WTC11 (cell line): ENCODE measurements at regions not wholly inside any gene's neighbourhood (a gene's known extent, or its start where the extent isn't known, plus 50 kb on each side); places are given as distances from the start of the nearest gene placed in this dataset.

Source experiments
- ATAC-seq: fragments of 200-7000 bp; cut with Tn5 transposase; 2 replicates; pipeline ENCODE4 v1.10.0; 2021; ENCODE audit warnings: mild to moderate bottlenecking, moderate library complexity
- CTCF ChIA-PET: fragments of 300-600 bp; sonication (Branson Sonifier 250); formaldehyde crosslinking; loops from one replicate; lab custom pipeline; 2021; ENCODE audit warnings: antibody characterized with exemption; lab: Charles Lee
- POLR2A ChIA-PET: fragments of 350-600 bp; sonication (Branson Sonifier 250); formaldehyde crosslinking; loops from one replicate; lab custom pipeline; 2021; ENCODE audit warnings: antibody characterized with exemption; lab: Charles Lee
- DNase-seq: peaks from one replicate; pipeline ENCODE4 v3.0.0; 2021; ENCODE audit warnings: low spot score
- H3K27ac Mint-ChIP-seq: 2 replicates; pipeline ENCODE4 v1.8.0; 2021; ENCODE audit warnings: mixed read lengths
- H3K27me3 Mint-ChIP-seq: 2 replicates; pipeline ENCODE4 v1.8.0; 2021; ENCODE audit warnings: low read depth, mild to moderate bottlenecking, moderate library complexity, mixed read lengths
- H3K36me3 Mint-ChIP-seq: 2 replicates; pipeline ENCODE4 v1.8.0; 2021; ENCODE audit warnings: mixed read lengths
- H3K4me1 Mint-ChIP-seq: 2 replicates; pipeline ENCODE4 v1.8.0; 2022; ENCODE audit warnings: mixed read lengths
- H3K4me3 Mint-ChIP-seq: 2 replicates; pipeline ENCODE4 v1.8.0; 2021; ENCODE audit warnings: mild to moderate bottlenecking, moderate library complexity, mixed read lengths
- H3K9me3 Mint-ChIP-seq: 2 replicates; pipeline ENCODE4 v1.8.0; 2021; ENCODE audit warnings: mixed read lengths
- AFF4 ChIP-seq: sonication (generic); formaldehyde crosslinking; IDR thresholded peaks from 2 replicates; pipeline ENCODE4 v1.8.1; 2023; ENCODE audit warnings: mild to moderate bottlenecking, missing genetic modification reagents, borderline replicate concordance
- CREB1 ChIP-seq: sonication (generic); formaldehyde crosslinking; IDR thresholded peaks from 2 replicates; pipeline ENCODE4 v1.8.0; 2023; ENCODE audit warnings: mild to moderate bottlenecking, missing genetic modification reagents
- EMX1 ChIP-seq: fragments of 250-450 bp; sonication (Bioruptor Pico); IDR thresholded peaks from 2 replicates; pipeline ENCODE4 v1.8.0; 2021; ENCODE audit warnings: mild to moderate bottlenecking
- GABPB1 ChIP-seq: sonication (generic); formaldehyde crosslinking; IDR thresholded peaks from 2 replicates; pipeline ENCODE4 v1.8.1; 2023; ENCODE audit warnings: mild to moderate bottlenecking, missing genetic modification reagents
- IRF2 ChIP-seq: sonication (generic); formaldehyde crosslinking; IDR thresholded peaks from 2 replicates; pipeline ENCODE4 v1.8.0; 2022; ENCODE audit warnings: low read depth, missing genetic modification reagents, borderline replicate concordance
- KAT7 ChIP-seq: sonication (generic); formaldehyde crosslinking; IDR thresholded peaks from 2 replicates; pipeline ENCODE4 v1.8.1; 2023; ENCODE audit warnings: missing genetic modification reagents, mild to moderate bottlenecking, borderline replicate concordance
- NFYB ChIP-seq: sonication (generic); formaldehyde crosslinking; conservative IDR thresholded peaks from 2 replicates; pipeline ENCODE4 v1.8.0; 2022; ENCODE audit warnings: low read depth, missing genetic modification reagents
- TEAD1 ChIP-seq: sonication (generic); formaldehyde crosslinking; IDR thresholded peaks from 2 replicates; pipeline ENCODE4 v1.8.0; 2022; ENCODE audit warnings: mild to moderate bottlenecking, missing genetic modification reagents
- TEAD4 ChIP-seq: sonication (generic); formaldehyde crosslinking; IDR thresholded peaks from 2 replicates; pipeline ENCODE4 v1.8.0; 2022; ENCODE audit warnings: mild to moderate bottlenecking, missing genetic modification reagents
- TP53 ChIP-seq: sonication (generic); formaldehyde crosslinking; IDR thresholded peaks from 2 replicates; pipeline ENCODE4 v1.8.1; 2023; ENCODE audit warnings: mild to moderate bottlenecking, missing genetic modification reagents
- ZNF121 ChIP-seq: sonication (generic); formaldehyde crosslinking; IDR thresholded peaks from 2 replicates; pipeline ENCODE4 v1.8.0; 2023; ENCODE audit warnings: missing genetic modification reagents
- ZNF219 ChIP-seq: sonication (generic); formaldehyde crosslinking; IDR thresholded peaks from 2 replicates; pipeline ENCODE4 v1.8.0; 2023; ENCODE audit warnings: missing genetic modification reagents, mild to moderate bottlenecking, borderline replicate concordance
- ZNF232 ChIP-seq: sonication (generic); formaldehyde crosslinking; IDR thresholded peaks from 2 replicates; pipeline ENCODE4 v1.8.0; 2022; ENCODE audit warnings: mild to moderate bottlenecking, missing genetic modification reagents
- ZNF416 ChIP-seq: fragments of 250-450 bp; sonication (Bioruptor Pico); IDR thresholded peaks from 2 replicates; pipeline ENCODE4 v1.9.0; 2021; ENCODE audit warnings: mild to moderate bottlenecking, inconsistent platforms
- ZNF512 ChIP-seq: sonication (generic); formaldehyde crosslinking; IDR thresholded peaks from 2 replicates; pipeline ENCODE4 v1.8.1; 2022; ENCODE audit warnings: missing genetic modification reagents, borderline replicate concordance
- TF ChIP-seq, protein P1 (sequence below): sonication (generic); formaldehyde crosslinking; IDR thresholded peaks from 2 replicates; pipeline ENCODE4 v1.8.1; 2023; ENCODE audit warnings: mild to moderate bottlenecking, moderate library complexity, missing genetic modification reagents
- TF ChIP-seq, protein P2 (sequence below): sonication (generic); formaldehyde crosslinking; IDR thresholded peaks from 2 replicates; pipeline ENCODE4 v1.8.0; 2022; ENCODE audit warnings: mild to moderate bottlenecking, missing genetic modification reagents
- TF ChIP-seq, protein P3 (sequence below): sonication (generic); formaldehyde crosslinking; IDR thresholded peaks from 2 replicates; pipeline ENCODE4 v1.8.1; 2022; ENCODE audit warnings: low read depth, mild to moderate bottlenecking, moderate library complexity, missing genetic modification reagents, borderline replicate concordance
- TF ChIP-seq, protein P4 (sequence below): fragments of 250-450 bp; sonication (Bioruptor Pico); conservative IDR thresholded peaks from 2 replicates; pipeline ENCODE4 v1.9.0; 2021; ENCODE audit warnings: mild to moderate bottlenecking
- TF ChIP-seq, protein P5 (sequence below): sonication (generic); formaldehyde crosslinking; conservative IDR thresholded peaks from 2 replicates; pipeline ENCODE4 v1.8.1; 2022; ENCODE audit warnings: mild to moderate bottlenecking, missing genetic modification reagents

GRCh38 chr11:15687342-15687741 is 572.6 kb downstream of the INSC start:
- DNase-seq, result no peak
- TF ChIP-seq TEAD4, result no peak
- TF ChIP-seq IRF2, result no peak
- TF ChIP-seq AFF4, result no peak
- no peak for TF ChIP-seq NFYB
- TF ChIP-seq CREB1 (CRISPR knock-in tag), result no peak
- TF ChIP-seq EMX1 (CRISPR knock-in tag), result no peak
- no peak for TF ChIP-seq ZNF219 (CRISPR knock-in tag)
- no peak for TF ChIP-seq ZNF416 (CRISPR knock-in tag)
- TF ChIP-seq GABPB1 (CRISPR knock-in tag), result no peak
- H3K27ac Mint-ChIP-seq, result no peak overlapping the region
- ChIA-PET POLR2A (no interaction called here), CTCF (no interaction called here)
- peaks cover 17% of the 10 kb centered on the region for H3K9me3 Mint-ChIP-seq
- H3K27me3 Mint-ChIP-seq, result no peaks in the 10 kb centered on the region
- H3K4me1 Mint-ChIP-seq, result peaks cover 13% of the 10 kb centered on the region
- no peak overlapping the region for H3K4me3 Mint-ChIP-seq
- peaks cover 7% of the 10 kb centered on the region for H3K36me3 Mint-ChIP-seq
- ATAC-seq, result no peak

- CTCF ChIA-PET, result no interaction called here
- ATAC-seq, result no peak
These were observed 573.6 kb downstream of the INSC start for GRCh38 chr11:15688351-15688792.

More at GRCh38 chr11:15688351-15688792, 573.6 kb downstream of the INSC start:
- POLR2A ChIA-PET, result no interaction called here
- H3K36me3 Mint-ChIP-seq, result peaks cover 10% of the 10 kb centered on the region
- H3K9me3 Mint-ChIP-seq, result peaks cover 24% of the 10 kb centered on the region
- H3K27me3 Mint-ChIP-seq, result peaks cover 3% of the 10 kb centered on the region; the same call in 1 of the 2 replicates
- H3K27ac Mint-ChIP-seq, result no peak overlapping the region
- no peak for TF ChIP-seq ZNF416 (CRISPR knock-in tag)
- TF ChIP-seq, protein P1, sequence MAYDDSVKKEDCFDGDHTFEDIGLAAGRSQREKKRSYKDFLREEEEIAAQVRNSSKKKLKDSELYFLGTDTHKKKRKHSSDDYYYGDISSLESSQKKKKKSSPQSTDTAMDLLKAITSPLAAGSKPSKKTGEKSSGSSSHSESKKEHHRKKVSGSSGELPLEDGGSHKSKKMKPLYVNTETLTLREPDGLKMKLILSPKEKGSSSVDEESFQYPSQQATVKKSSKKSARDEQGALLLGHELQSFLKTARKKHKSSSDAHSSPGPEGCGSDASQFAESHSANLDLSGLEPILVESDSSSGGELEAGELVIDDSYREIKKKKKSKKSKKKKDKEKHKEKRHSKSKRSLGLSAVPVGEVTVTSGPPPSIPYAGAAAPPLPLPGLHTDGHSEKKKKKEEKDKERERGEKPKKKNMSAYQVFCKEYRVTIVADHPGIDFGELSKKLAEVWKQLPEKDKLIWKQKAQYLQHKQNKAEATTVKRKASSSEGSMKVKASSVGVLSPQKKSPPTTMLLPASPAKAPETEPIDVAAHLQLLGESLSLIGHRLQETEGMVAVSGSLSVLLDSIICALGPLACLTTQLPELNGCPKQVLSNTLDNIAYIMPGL (CRISPR knock-in tag), result no peak
- TF ChIP-seq ZNF121 (CRISPR knock-in tag), result no peak
- no peak for TF ChIP-seq TP53
- TF ChIP-seq, protein P2, sequence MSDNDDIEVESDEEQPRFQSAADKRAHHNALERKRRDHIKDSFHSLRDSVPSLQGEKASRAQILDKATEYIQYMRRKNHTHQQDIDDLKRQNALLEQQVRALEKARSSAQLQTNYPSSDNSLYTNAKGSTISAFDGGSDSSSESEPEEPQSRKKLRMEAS (CRISPR knock-in tag), result no peak
- no peak for TF ChIP-seq CREB1 (CRISPR knock-in tag)
- TF ChIP-seq, protein P3, sequence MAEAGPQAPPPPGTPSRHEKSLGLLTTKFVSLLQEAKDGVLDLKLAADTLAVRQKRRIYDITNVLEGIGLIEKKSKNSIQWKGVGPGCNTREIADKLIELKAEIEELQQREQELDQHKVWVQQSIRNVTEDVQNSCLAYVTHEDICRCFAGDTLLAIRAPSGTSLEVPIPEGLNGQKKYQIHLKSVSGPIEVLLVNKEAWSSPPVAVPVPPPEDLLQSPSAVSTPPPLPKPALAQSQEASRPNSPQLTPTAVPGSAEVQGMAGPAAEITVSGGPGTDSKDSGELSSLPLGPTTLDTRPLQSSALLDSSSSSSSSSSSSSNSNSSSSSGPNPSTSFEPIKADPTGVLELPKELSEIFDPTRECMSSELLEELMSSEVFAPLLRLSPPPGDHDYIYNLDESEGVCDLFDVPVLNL (CRISPR knock-in tag), result no peak
- TF ChIP-seq, protein P4, sequence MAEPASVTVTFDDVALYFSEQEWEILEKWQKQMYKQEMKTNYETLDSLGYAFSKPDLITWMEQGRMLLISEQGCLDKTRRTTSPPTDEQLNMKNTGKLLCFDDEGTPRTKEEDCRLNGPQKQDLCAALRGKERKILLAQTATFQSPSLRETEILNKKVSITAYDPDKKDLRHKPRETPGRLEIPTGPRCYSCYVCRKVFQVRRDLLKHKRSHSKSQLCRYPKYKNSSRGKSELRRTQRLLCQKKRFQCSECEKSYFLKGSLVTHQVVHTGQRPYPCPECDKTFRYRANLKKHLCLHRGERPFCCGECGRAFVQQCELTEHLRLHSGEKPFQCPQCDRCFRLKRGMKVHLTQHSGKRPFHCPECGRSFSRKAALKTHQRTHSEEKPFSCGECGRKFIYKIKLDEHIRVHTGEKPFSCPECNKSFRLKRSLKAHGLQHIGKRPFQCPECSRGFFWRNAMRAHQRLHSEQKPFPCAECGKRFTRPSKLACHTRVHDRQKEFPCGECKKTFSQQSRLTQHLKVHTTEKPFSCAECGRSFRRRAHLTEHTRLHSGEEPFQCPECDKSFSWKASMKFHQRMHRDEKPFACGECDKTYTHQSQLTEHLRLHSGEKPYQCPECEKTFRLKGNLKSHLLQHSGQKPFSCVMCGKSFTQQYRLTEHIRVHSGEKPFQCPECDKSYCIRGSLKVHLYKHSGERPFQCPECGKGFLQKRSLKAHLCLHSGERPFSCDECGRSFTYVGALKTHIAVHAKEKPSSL (CRISPR knock-in tag), result no peak
- TF ChIP-seq ZNF232 (CRISPR knock-in tag), result no peak
- TF ChIP-seq ZNF512 (CRISPR knock-in tag), result no peak
- TF ChIP-seq, protein P5, sequence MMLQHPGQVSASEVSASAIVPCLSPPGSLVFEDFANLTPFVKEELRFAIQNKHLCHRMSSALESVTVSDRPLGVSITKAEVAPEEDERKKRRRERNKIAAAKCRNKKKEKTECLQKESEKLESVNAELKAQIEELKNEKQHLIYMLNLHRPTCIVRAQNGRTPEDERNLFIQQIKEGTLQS, result no peak
- TF ChIP-seq TEAD1 (CRISPR knock-in tag), result no peak
- no peak for TF ChIP-seq KAT7
- no peak overlapping the region for H3K4me3 Mint-ChIP-seq
- DNase-seq, result no peak
- H3K4me1 Mint-ChIP-seq, result peaks cover 16% of the 10 kb centered on the region
